Activated CD4-positive, alpha-beta T cell treated with anti-CD3 and anti-CD28 coated beads, Interleukin-2, amount 10 ng/mL, durations not matched to agents 24 days and 14 days (primary cell): ENCODE measurements at regions not wholly inside any gene's neighbourhood (a gene's known extent, or its start where the extent isn't known, plus 50 kb on each side); places are given as distances from the start of the nearest gene placed in this dataset.
"Not testable (repeated sequence)": the region's sequence is repeated elsewhere in the genome, so short reads cannot be mapped to it uniquely, and the experiment has no call there.

Experiments
- DNase-seq: peaks from one replicate; pipeline ENCODE4 v3.0.0; 2022
- H3K27ac Mint-ChIP-seq: one replicate; pipeline ENCODE4 v1.8.0; 2022; ENCODE audit warnings: mild to moderate bottlenecking, mixed read lengths
- H3K27me3 Mint-ChIP-seq: one replicate; pipeline ENCODE4 v1.8.0; 2022; ENCODE audit warnings: mixed read lengths
- H3K36me3 Mint-ChIP-seq: one replicate; pipeline ENCODE4 v1.8.0; 2022; ENCODE audit warnings: low read depth, mild to moderate bottlenecking, mixed read lengths
- H3K4me1 Mint-ChIP-seq: one replicate; pipeline ENCODE4 v1.8.0; 2021; ENCODE audit warnings: mixed read lengths
- H3K4me3 Mint-ChIP-seq: one replicate; pipeline ENCODE4 v1.8.0; 2022; ENCODE audit warnings: mild to moderate bottlenecking, moderate library complexity, mixed read lengths
- H3K9me3 Mint-ChIP-seq: one replicate; pipeline ENCODE4 v1.8.0; 2021; ENCODE audit warnings: mixed read lengths
- intact Hi-C: fragments of 100-400 bp; cut with micrococcal nuclease; formaldehyde crosslinking; loops from one replicate; pipeline ENCODE4 v1.15.1; 2023

DNA sequence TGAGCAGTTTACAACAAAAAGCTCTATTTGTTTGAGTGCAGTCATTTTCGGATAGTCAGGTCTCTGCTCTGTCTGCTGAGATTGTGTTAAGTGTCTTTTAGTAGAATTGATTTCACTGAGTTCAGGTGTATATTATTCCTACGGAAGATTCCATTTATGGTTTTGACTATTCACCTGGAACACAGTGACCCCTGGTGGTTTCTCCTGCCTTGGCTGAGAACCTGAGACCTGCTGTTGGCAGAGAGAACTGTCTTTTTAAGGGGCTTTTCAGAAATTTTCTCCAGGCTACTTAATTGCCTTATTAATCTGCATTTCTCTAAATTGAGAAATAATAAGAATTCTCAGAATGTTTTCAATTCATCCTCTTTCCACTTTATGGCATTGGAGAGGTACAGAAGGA is 508.0 kb downstream of the TBC1D32 start:
- Mint-ChIP-seq H3K36me3 (no peaks in the 10 kb centered on the region), H3K4me1 (no peaks in the 10 kb centered on the region), H3K4me3 (no peak overlapping the region), H3K9me3 (no peaks in the 10 kb centered on the region), H3K27me3 (no peaks in the 10 kb centered on the region), H3K27ac (no peak overlapping the region)
- peak; percentile 57 for DNase-seq
- intact Hi-C loops: no loop called here

DNA sequence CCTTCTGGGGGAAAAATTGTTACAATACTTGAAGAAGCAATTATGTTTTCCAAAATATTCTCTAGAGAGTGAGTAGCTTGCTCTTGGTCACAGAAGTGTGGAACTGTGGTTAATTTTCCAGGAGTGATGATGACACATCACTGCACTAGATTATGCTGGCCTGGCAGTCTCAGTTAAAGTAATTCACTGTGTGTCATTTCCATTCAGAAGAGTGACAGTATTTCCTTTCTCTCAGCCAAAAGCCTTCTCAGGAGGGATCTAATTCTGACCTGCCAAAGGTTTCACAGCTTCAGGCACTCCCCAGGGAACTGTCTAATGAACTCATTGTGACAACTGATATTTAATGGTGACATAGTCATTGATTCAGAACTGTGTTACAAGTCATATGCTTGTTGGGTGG is 517.5 kb downstream of the TBC1D32 start:
- Mint-ChIP-seq H3K4me3 (no peak overlapping the region), H3K36me3 (no peaks in the 10 kb centered on the region), H3K9me3 (no peaks in the 10 kb centered on the region), H3K27me3 (no peaks in the 10 kb centered on the region), H3K27ac (no peak overlapping the region), H3K4me1 (no peaks in the 10 kb centered on the region)
- intact Hi-C loops: no loop called here
- no peak for DNase-seq

DNA sequence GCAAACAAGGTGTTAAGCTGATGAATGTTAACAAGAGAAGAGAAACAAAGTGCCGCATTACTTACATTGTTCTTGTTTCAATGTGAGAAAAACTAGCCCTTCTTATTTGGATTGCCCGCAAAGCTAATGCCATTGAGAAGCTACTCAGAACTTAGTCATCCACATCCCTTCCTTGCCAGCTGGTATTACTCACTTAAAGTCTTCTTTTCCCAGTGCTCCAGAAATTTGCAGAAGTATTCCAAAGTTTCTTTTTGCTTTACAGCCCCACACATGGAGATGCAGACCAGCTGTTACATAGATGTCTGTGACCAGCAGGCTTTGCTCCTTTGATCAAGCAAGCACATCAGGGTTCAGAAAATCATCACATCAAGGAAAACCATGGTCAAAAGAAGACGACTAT is 529.0 kb downstream of the TBC1D32 start:
- H3K4me1 Mint-ChIP-seq: no peaks in the 10 kb centered on the region
- no peak for DNase-seq
- intact Hi-C loops: no loop called here
- H3K9me3 Mint-ChIP-seq: peaks cover 12% of the 10 kb centered on the region
- no peaks in the 10 kb centered on the region for H3K36me3 Mint-ChIP-seq
- H3K4me3 Mint-ChIP-seq: no peak overlapping the region
- no peak overlapping the region for H3K27ac Mint-ChIP-seq
- no peaks in the 10 kb centered on the region for H3K27me3 Mint-ChIP-seq

DNA sequence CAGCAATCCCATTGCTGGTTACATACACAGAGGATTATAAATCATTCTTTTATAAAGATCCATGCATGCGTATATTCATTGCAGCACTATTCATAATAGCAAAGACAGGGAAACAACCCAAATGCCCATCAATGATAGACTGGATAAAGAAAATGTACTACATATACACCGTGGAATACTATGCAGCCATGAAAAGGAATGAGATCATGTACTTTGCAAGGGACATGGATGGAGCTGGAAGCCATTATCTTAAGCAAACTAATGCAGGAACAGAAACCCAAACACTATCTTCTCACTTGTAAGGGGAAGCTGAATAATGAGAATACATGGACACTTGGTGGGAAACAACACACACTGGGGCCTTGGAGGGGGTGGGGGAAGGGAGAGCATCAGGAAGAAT is 529.7 kb downstream of the TBC1D32 start:
- H3K4me3 Mint-ChIP-seq: no peak overlapping the region
- intact Hi-C loops: no loop called here
- peaks cover 12% of the 10 kb centered on the region for H3K9me3 Mint-ChIP-seq
- no peak for DNase-seq
- no peaks in the 10 kb centered on the region for H3K4me1 Mint-ChIP-seq
- no peaks in the 10 kb centered on the region for H3K36me3 Mint-ChIP-seq
- H3K27ac Mint-ChIP-seq: no peak overlapping the region
- H3K27me3 Mint-ChIP-seq: no peaks in the 10 kb centered on the region

GRCh38 chr6:120786682-120787081 is 547.6 kb downstream of the TBC1D32 start:
- DNase-seq: no peak

DNA sequence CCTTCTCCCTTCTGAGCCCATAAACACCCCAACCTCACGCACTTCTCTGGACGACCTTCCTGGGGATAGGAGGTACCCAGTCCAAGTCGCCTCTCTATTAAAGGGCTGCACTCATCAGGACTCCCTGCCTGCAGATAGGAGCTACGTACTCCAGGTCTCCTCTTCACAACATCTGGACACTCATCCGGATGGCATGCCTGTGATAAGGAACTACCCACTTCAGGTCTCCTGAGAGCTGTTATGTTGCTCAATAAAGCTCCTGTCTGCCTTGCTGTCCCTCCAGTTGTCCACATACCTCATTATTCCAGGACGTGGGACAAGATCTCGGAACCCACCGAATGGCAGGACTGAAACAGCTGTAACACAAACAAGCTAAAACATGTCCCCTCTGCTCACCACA is 548.0 kb downstream of the TBC1D32 start:
- Mint-ChIP-seq H3K36me3 (no peaks in the 10 kb centered on the region), H3K9me3 (no peaks in the 10 kb centered on the region), H3K27me3 (no peaks in the 10 kb centered on the region), H3K4me1 (no peaks in the 10 kb centered on the region), H3K4me3 (no peak overlapping the region), H3K27ac (no peak overlapping the region)
- intact Hi-C loops: no loop called here
- no peak for DNase-seq

More at GRCh38 chr6:120786682-120787081, 547.6 kb downstream of the TBC1D32 start:
- H3K9me3 Mint-ChIP-seq: no peaks in the 10 kb centered on the region
- no peaks in the 10 kb centered on the region for H3K4me1 Mint-ChIP-seq
- H3K4me3 Mint-ChIP-seq: no peak overlapping the region
- no peak overlapping the region for H3K27ac Mint-ChIP-seq
- intact Hi-C loops: no loop called here
- H3K36me3 Mint-ChIP-seq: no peaks in the 10 kb centered on the region
- no peaks in the 10 kb centered on the region for H3K27me3 Mint-ChIP-seq

- intact Hi-C loops: no loop called here
- no peaks in the 10 kb centered on the region for H3K36me3 Mint-ChIP-seq
- H3K9me3 Mint-ChIP-seq: no peaks in the 10 kb centered on the region
- no peak overlapping the region for H3K4me3 Mint-ChIP-seq
- H3K27ac Mint-ChIP-seq: no peak overlapping the region
- H3K27me3 Mint-ChIP-seq: no peaks in the 10 kb centered on the region
- no peak for DNase-seq
- H3K4me1 Mint-ChIP-seq: no peaks in the 10 kb centered on the region
These were observed 548.7 kb downstream of the TBC1D32 start for GRCh38 chr6:120785459-120786086.

GRCh38 chr6:120779441-120779840 is 554.8 kb downstream of the TBC1D32 start:
- DNase-seq: no peak
- no peak overlapping the region for H3K27ac Mint-ChIP-seq
- intact Hi-C loops: no loop called here
- H3K27me3 Mint-ChIP-seq: no peaks in the 10 kb centered on the region
- H3K9me3 Mint-ChIP-seq: no peaks in the 10 kb centered on the region
- H3K4me1 Mint-ChIP-seq: no peaks in the 10 kb centered on the region
- H3K4me3 Mint-ChIP-seq: no peak overlapping the region
- no peaks in the 10 kb centered on the region for H3K36me3 Mint-ChIP-seq

- intact Hi-C loops: no loop called here
- H3K9me3 Mint-ChIP-seq: no peaks in the 10 kb centered on the region
- no peaks in the 10 kb centered on the region for H3K36me3 Mint-ChIP-seq
- H3K4me1 Mint-ChIP-seq: no peaks in the 10 kb centered on the region
- no peak for DNase-seq
- no peaks in the 10 kb centered on the region for H3K27me3 Mint-ChIP-seq
- no peak overlapping the region for H3K4me3 Mint-ChIP-seq
- no peak overlapping the region for H3K27ac Mint-ChIP-seq
These were observed 558.6 kb downstream of the TBC1D32 start for GRCh38 chr6:120775698-120776097.

- no peak for DNase-seq
- Mint-ChIP-seq H3K4me3 (no peak overlapping the region), H3K36me3 (no peaks in the 10 kb centered on the region), H3K9me3 (no peaks in the 10 kb centered on the region), H3K27me3 (no peaks in the 10 kb centered on the region), H3K4me1 (no peaks in the 10 kb centered on the region), H3K27ac (no peak overlapping the region)
- intact Hi-C loops: no loop called here
These were observed 560.0 kb downstream of the TBC1D32 start for GRCh38 chr6:120774275-120774674.

GRCh38 chr6:120771019-120771418 is 563.3 kb downstream of the TBC1D32 start:
- no peak for DNase-seq
- Mint-ChIP-seq H3K36me3 (no peaks in the 10 kb centered on the region), H3K4me3 (no peak overlapping the region), H3K4me1 (no peaks in the 10 kb centered on the region), H3K27me3 (no peaks in the 10 kb centered on the region), H3K27ac (no peak overlapping the region), H3K9me3 (no peaks in the 10 kb centered on the region)
- intact Hi-C loops: no loop called here

DNA sequence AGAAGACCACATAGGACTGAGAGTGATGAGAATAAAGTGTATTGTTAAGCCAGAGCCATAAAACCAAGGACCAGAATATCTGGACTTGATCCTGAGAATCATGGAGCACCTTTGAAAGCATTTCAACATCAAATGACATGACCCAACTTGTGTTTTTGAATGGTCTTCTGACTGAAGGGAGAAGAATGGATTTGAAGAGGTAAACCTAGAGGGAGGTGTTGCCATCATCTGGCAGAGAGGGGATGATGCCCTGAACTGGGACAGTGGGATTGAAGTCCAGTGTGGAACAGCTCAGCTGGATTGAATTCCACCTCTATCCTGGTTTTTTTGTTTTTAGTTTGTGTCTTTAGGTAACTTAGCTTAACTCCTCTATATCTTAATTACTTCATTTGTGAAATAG is 570.0 kb downstream of the TBC1D32 start:
- no peak overlapping the region for H3K27ac Mint-ChIP-seq
- H3K4me3 Mint-ChIP-seq: no peak overlapping the region
- intact Hi-C loops: no loop called here
- no peaks in the 10 kb centered on the region for H3K27me3 Mint-ChIP-seq
- H3K4me1 Mint-ChIP-seq: no peaks in the 10 kb centered on the region
- no peak for DNase-seq
- no peaks in the 10 kb centered on the region for H3K9me3 Mint-ChIP-seq
- H3K36me3 Mint-ChIP-seq: no peaks in the 10 kb centered on the region

DNA sequence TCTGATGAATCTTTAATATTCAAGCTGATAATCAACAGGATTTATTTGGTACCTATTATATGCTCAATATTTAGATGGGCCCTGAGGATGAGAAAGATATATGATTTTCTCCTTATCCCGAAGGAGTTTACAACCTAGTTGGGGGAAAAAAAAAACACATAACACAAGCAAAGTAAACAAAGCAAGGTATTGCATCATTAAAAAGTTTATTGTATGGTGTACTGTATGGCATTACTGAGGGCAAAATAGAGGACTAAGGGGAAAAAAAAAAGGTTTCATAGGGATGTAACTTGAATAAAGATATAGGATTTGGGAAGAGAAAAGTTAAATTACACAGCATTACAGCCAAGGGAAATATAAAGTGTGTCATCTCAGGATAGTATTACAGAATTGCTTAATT is 574.7 kb downstream of the TBC1D32 start:
- no peaks in the 10 kb centered on the region for H3K9me3 Mint-ChIP-seq
- H3K27ac Mint-ChIP-seq: no peak overlapping the region
- intact Hi-C loops: no loop called here
- H3K4me3 Mint-ChIP-seq: no peak overlapping the region
- no peaks in the 10 kb centered on the region for H3K27me3 Mint-ChIP-seq
- no peak for DNase-seq
- no peaks in the 10 kb centered on the region for H3K36me3 Mint-ChIP-seq
- H3K4me1 Mint-ChIP-seq: no peaks in the 10 kb centered on the region

DNA sequence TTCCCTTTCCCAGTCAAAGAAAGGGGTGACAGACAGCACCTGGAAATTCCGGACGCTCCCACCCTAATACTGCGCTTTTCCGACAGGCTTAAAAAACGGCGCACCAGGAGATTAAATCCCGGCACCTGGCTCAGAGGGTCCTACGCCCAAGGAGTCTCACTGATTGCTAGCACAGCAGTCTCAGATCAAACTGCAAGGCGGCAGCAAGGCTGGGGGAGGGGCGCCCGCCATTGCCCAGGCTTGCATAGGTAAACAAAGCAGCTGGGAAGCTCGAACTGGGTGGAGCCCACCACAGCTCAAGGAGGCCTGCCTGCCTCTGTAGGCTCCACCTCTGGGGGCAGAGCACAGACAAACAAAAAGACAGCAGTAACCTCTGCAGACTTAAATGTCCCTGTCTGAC is 585.7 kb downstream of the TBC1D32 start:
- H3K27me3 Mint-ChIP-seq, H3K27ac Mint-ChIP-seq, H3K4me3 Mint-ChIP-seq, intact Hi-C loops, DNase-seq, H3K4me1 Mint-ChIP-seq, H3K36me3 Mint-ChIP-seq, H3K9me3 Mint-ChIP-seq: not testable (repeated sequence)

GRCh38 chr6:120736740-120737139 is 597.5 kb downstream of the TBC1D32 start:
- no peak for DNase-seq
- Mint-ChIP-seq H3K4me1 (no peaks in the 10 kb centered on the region), H3K4me3 (no peak overlapping the region), H3K27ac (no peak overlapping the region), H3K27me3 (no peaks in the 10 kb centered on the region), H3K9me3 (no peaks in the 10 kb centered on the region), H3K36me3 (no peaks in the 10 kb centered on the region)
- intact Hi-C loops: no loop called here
